ENCODE measurements at regions not wholly inside any gene's neighbourhood (a gene's known extent, or its start where the extent isn't known, plus 50 kb on each side); places are given as distances from the start of the nearest gene placed in this dataset.
A peak's percentile ranks its signal among the peaks of the same experiment; 100 is the strongest.

GRCh38 chr15:62834686-62835329 lies 207.7 kb upstream of the TPM1 start:
- no peak for DNase-seq (ENCODE audit: low read depth in 3 of 3)

GRCh38 chr15:62835351-62835750 lies 207.2 kb upstream of the TPM1 start:
- no peak for DNase-seq (ENCODE audit: low read depth in 3 of 3)

GRCh38 chr15:62835762-62836161 lies 206.8 kb upstream of the TPM1 start:
- DNase-seq (ENCODE audit: low read depth in 3 of 3): no peak

- DNase-seq (ENCODE audit: low read depth in 3 of 3): no peak
These were observed 201.8 kb upstream of the TPM1 start for GRCh38 chr15:62840526-62841268.

- DNase-seq (ENCODE audit: low read depth in 3 of 3): no peak
These were observed 201.3 kb upstream of the TPM1 start for GRCh38 chr15:62841269-62841628.

- no peak for DNase-seq (ENCODE audit: low read depth in 3 of 3)
These were observed 200.5 kb upstream of the TPM1 start for GRCh38 chr15:62841891-62842559.

GRCh38 chr15:62843311-62843710 lies 199.2 kb upstream of the TPM1 start:
- no peak for DNase-seq (ENCODE audit: low read depth in 3 of 3)

GRCh38 chr15:62844564-62845240 lies 197.8 kb upstream of the TPM1 start:
- DNase-seq (ENCODE audit: low read depth in 3 of 3): no peak

GRCh38 chr15:62845241-62846126 lies 197.1 kb upstream of the TPM1 start:
- no peak for DNase-seq (ENCODE audit: low read depth in 3 of 3)

- no peak for DNase-seq (ENCODE audit: low read depth in 3 of 3)
These were observed 196.3 kb upstream of the TPM1 start for GRCh38 chr15:62846131-62846804.

GRCh38 chr15:62846805-62847495 lies 195.6 kb upstream of the TPM1 start:
- no peak for DNase-seq (ENCODE audit: low read depth in 3 of 3)

- peak; percentile 27 to 43 (median 29) for DNase-seq (ENCODE audit: low read depth in 3 of 3)
These were observed 194.6 kb upstream of the TPM1 start for GRCh38 chr15:62847900-62848489.

GRCh38 chr15:62848632-62849050 lies 193.9 kb upstream of the TPM1 start:
- no peak for DNase-seq (ENCODE audit: low read depth in 3 of 3)

GRCh38 chr15:62849316-62850106 lies 193.0 kb upstream of the TPM1 start:
- DNase-seq (ENCODE audit: low read depth in 3 of 3): no peak

- DNase-seq (ENCODE audit: low read depth in 3 of 3): no peak
These were observed 192.2 kb upstream of the TPM1 start for GRCh38 chr15:62850318-62850717.

- DNase-seq (ENCODE audit: low read depth in 3 of 3): no peak
These were observed 191.7 kb upstream of the TPM1 start for GRCh38 chr15:62850791-62851291.

- no peak for DNase-seq (ENCODE audit: low read depth in 3 of 3)
These were observed 189.3 kb upstream of the TPM1 start for GRCh38 chr15:62853114-62853840.

GRCh38 chr15:62853841-62854225 lies 188.7 kb upstream of the TPM1 start:
- no peak for DNase-seq (ENCODE audit: low read depth in 3 of 3)

Data from stimulated activated CD4-positive, alpha-beta T cell treated with anti-CD3 and anti-CD28 coated beads, TNF-alpha, amount 100 ng/mL, for 48 hours (primary cell).